Liver (tissue), 8 donors: ENCODE measurements at regions not wholly inside any gene's neighbourhood (a gene's known extent, or its start where the extent isn't known, plus 50 kb on each side); places are given as distances from the start of the nearest gene placed in this dataset.
"Not testable (repeated sequence)": the region's sequence is repeated elsewhere in the genome, so short reads cannot be mapped to it uniquely, and the experiment has no call there.

ENCODE experiments used
- DNase-seq: peaks from one replicate; pipeline ENCODE4 v3.0.0-alpha.2; 2017; ENCODE audit warnings: low spot score
- H3K27ac ChIP-seq, 2 donors: one replicate each; pipeline ENCODE4 v1.7.0; 2013; ENCODE audit warnings: inconsistent platforms in 2 of 2, low read length in 2 of 2, control low read depth in 1 of 2, low read depth in 1 of 2, mild to moderate bottlenecking in 1 of 2
- H3K27me3 ChIP-seq, 4 donors: one replicate each; pipeline versions ENCODE4 v1.6.1 to v1.7.0; 2013; ENCODE audit warnings: low read length in 3 of 4, inconsistent platforms in 1 of 4, mild to moderate bottlenecking in 1 of 4, moderate library complexity in 1 of 4; ENCODE audit not compliant: control insufficient read depth in 4 of 4, insufficient read depth in 4 of 4
- H3K36me3 ChIP-seq, 4 donors: one replicate each; pipeline versions ENCODE4 v1.6.1 to v1.7.0; 2013; ENCODE audit warnings: low read length in 3 of 4, mild to moderate bottlenecking in 3 of 4, low read depth in 1 of 4, moderate library complexity in 1 of 4; ENCODE audit not compliant: control insufficient read depth in 4 of 4, insufficient read depth in 3 of 4
- H3K4me1 ChIP-seq, 4 donors: one replicate each; pipeline versions ENCODE4 v1.6.1 to v1.7.0; 2013; ENCODE audit warnings: low read length in 3 of 4, mild to moderate bottlenecking in 3 of 4, moderate library complexity in 1 of 4; ENCODE audit not compliant: control insufficient read depth in 4 of 4, insufficient read depth in 4 of 4
- H3K4me3 ChIP-seq, 3 donors: one replicate each; pipeline versions ENCODE4 v1.6.1 to v1.7.0; 2013; ENCODE audit warnings: low read length in 3 of 3, control low read depth in 1 of 3, low read depth in 1 of 3, mild to moderate bottlenecking in 1 of 3
- H3K9ac ChIP-seq, 2 donors: one replicate each; pipeline ENCODE4 v1.7.0; 2013; ENCODE audit warnings: low read length in 2 of 2, mild to moderate bottlenecking in 2 of 2, moderate library complexity in 2 of 2, control low read depth in 1 of 2, low read depth in 1 of 2
- H3K9me3 ChIP-seq, 4 donors: one replicate each; pipeline versions ENCODE4 v1.6.1 to v1.7.0; 2013; ENCODE audit warnings: low read length in 3 of 4; ENCODE audit not compliant: control insufficient read depth in 4 of 4
- EGR1 ChIP-seq, 2 donors: IDR thresholded peaks; 2 replicates each; pipeline ENCODE4 v1.6.1; 2016 to 2018; ENCODE audit warnings: antibody characterized with exemption in 2 of 2, low read depth in 2 of 2
- FOXA1 ChIP-seq: IDR thresholded peaks from 2 replicates; pipeline ENCODE4 v1.6.1; 2016; ENCODE audit warnings: antibody characterized with exemption
- FOXA2 ChIP-seq: IDR thresholded peaks from 2 replicates; pipeline ENCODE4 v1.6.1; 2016; ENCODE audit warnings: antibody characterized with exemption
- GABPA ChIP-seq, 2 donors: IDR thresholded peaks in 1 of 2; conservative IDR thresholded peaks in 1 of 2; 2 replicates each; pipeline ENCODE4 v1.6.1; 2016; ENCODE audit warnings: antibody characterized with exemption in 2 of 2, mild to moderate bottlenecking in 1 of 2, moderate library complexity in 1 of 2
- HNF4A ChIP-seq, 2 donors: conservative IDR thresholded peaks; 2 replicates each; pipeline ENCODE4 v1.6.1; 2016; ENCODE audit warnings: antibody characterized with exemption in 2 of 2, mild to moderate bottlenecking in 2 of 2
- HNF4G ChIP-seq: IDR thresholded peaks from 2 replicates; pipeline ENCODE4 v1.6.1; 2016; ENCODE audit warnings: antibody characterized with exemption
- JUND ChIP-seq, 2 donors: IDR thresholded peaks; 2 replicates each; pipeline ENCODE4 v1.6.1; 2016; ENCODE audit warnings: antibody characterized with exemption in 2 of 2
- NR2F2 ChIP-seq: IDR thresholded peaks from 2 replicates; pipeline ENCODE4 v1.6.1; 2016; ENCODE audit warnings: antibody characterized with exemption
- RAD21 ChIP-seq, 2 donors: IDR thresholded peaks; 2 replicates each; pipeline ENCODE4 v1.6.1; 2016; ENCODE audit warnings: antibody characterized with exemption in 2 of 2, mild to moderate bottlenecking in 2 of 2
- TAF1 ChIP-seq: conservative IDR thresholded peaks from 2 replicates; pipeline ENCODE4 v1.6.1; 2016; ENCODE audit warnings: antibody characterized with exemption, mild to moderate bottlenecking
- YY1 ChIP-seq: IDR thresholded peaks from 2 replicates; pipeline ENCODE4 v1.6.1; 2016; ENCODE audit warnings: antibody characterized with exemption, mild to moderate bottlenecking
- WGBS: extraction: QIAGEN DNeasy Blood & Tissue Kit; methylation state at CpG from one replicate; pipeline ENCODE4 v1.1.7; 2013; 5-methylcytosine and 5-hydroxymethylcytosine counted together
- TF ChIP-seq, protein P1 (sequence below): fragments of 150-350 bp; IDR thresholded peaks from 2 replicates; pipeline ENCODE4 v1.5.1; 2017; ENCODE audit warnings: improper control_type of control experiment, low read depth, low read length; ENCODE audit not compliant: missing input control
- TF ChIP-seq, protein P2 (sequence below): IDR thresholded peaks from 2 replicates; pipeline ENCODE4 v1.6.1; 2016; ENCODE audit warnings: antibody characterized with exemption
- TF ChIP-seq, protein P3 (sequence below): IDR thresholded peaks from 2 replicates; pipeline ENCODE4 v1.6.1; 2016; ENCODE audit warnings: antibody characterized with exemption
- TF ChIP-seq, protein P4 (sequence below): IDR thresholded peaks from 2 replicates; pipeline ENCODE4 v1.6.1; 2016; ENCODE audit warnings: antibody characterized with exemption
- TF ChIP-seq, protein P5 (sequence below): IDR thresholded peaks from 2 replicates; pipeline ENCODE4 v1.6.1; 2016; ENCODE audit warnings: antibody characterized with exemption, mild to moderate bottlenecking
- donor health status: healthy.
- donor health status: healthy.
- donor health status: healthy.
- donor health status: healthy.
- donor health status: healthy.

DNA sequence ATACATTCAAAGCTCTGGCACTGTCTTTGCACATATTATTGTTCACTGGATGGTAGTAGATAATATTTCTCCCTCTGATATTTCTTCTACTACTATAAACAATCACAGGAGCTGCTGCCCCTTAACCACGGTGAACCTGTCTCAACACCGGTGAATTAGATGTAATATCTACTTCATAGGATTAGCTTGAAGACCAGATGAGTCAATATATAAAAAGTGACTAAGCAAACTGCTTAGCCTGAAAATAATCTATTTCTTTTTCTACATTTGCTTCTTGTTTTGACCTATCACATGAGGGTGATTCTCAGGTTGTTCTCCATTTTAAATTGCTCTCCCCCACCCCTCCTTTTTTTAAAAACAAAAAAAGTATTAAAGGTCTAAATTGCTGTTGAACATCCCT lies 645.5 kb downstream of the ANKRD50 start (continued):
- TF ChIP-seq, protein P1, sequence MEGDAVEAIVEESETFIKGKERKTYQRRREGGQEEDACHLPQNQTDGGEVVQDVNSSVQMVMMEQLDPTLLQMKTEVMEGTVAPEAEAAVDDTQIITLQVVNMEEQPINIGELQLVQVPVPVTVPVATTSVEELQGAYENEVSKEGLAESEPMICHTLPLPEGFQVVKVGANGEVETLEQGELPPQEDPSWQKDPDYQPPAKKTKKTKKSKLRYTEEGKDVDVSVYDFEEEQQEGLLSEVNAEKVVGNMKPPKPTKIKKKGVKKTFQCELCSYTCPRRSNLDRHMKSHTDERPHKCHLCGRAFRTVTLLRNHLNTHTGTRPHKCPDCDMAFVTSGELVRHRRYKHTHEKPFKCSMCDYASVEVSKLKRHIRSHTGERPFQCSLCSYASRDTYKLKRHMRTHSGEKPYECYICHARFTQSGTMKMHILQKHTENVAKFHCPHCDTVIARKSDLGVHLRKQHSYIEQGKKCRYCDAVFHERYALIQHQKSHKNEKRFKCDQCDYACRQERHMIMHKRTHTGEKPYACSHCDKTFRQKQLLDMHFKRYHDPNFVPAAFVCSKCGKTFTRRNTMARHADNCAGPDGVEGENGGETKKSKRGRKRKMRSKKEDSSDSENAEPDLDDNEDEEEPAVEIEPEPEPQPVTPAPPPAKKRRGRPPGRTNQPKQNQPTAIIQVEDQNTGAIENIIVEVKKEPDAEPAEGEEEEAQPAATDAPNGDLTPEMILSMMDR, result no peak
- no peak for TF ChIP-seq HNF4A (conservative IDR thresholded peaks at IDR 0.05)

DNA sequence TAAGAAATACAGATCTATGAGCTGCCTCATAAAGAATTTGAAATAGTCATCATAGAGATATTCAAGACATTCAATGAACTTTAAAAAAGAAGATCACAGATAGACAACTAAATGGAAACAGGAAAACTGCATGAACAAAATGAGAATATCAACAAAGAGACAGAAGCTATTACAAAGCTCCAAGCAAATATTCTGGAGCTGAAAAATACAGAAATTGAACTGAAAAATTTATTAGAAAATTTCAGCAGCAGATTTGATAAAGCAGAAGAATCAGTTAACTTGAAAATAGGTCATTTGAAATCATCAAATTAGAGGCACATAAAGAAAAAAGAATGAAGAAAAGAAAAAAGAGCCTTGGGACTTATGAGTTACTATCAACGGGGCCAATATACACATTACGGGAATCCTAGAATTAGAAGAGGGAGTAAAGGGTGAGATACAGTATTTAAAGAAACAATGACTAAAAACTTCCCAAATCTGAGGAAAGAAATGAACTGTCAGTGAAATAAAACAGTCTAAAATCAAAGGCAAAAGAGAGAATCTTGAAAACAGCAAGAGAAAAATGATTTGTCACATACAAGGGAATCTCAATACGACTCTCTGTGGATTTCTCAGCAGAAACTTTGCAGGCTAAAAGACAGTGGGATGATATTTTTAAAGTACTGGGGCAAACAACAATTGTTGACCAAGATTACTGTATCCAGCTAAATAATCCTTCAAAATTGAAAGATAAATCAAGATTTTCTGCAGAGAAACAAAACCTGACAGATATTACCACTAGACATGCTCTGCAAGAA lies 641.6 kb downstream of the ANKRD50 start:
- H3K36me3 ChIP-seq, result no peaks in the 10 kb centered on the region
- H3K9me3 ChIP-seq, result peaks cover 0 to 14% (median 9%) of the 10 kb centered on the region in 4 donors
- TF ChIP-seq EGR1 (IDR thresholded peaks at IDR 0.05; ENCODE audit: low read depth in 2 of 2) (no peak), FOXA2 (no peak), FOXA1 (no peak), HNF4A (conservative IDR thresholded peaks at IDR 0.05) (no peak), GABPA (IDR thresholded peaks at IDR 0.05 in 1 of 2, conservative IDR thresholded peaks at IDR 0.05 in 1 of 2) (no peak), JUND (IDR thresholded peaks at IDR 0.05) (no peak), HNF4G (no peak), RAD21 (IDR thresholded peaks at IDR 0.05) (no peak), TAF1 (no peak), NR2F2 (no peak), YY1 (no peak)
- TF ChIP-seq, protein P2, sequence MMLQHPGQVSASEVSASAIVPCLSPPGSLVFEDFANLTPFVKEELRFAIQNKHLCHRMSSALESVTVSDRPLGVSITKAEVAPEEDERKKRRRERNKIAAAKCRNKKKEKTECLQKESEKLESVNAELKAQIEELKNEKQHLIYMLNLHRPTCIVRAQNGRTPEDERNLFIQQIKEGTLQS, result no peak
- TF ChIP-seq, protein P3, sequence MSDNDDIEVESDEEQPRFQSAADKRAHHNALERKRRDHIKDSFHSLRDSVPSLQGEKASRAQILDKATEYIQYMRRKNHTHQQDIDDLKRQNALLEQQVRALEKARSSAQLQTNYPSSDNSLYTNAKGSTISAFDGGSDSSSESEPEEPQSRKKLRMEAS, result no peak
- TF ChIP-seq, protein P4, sequence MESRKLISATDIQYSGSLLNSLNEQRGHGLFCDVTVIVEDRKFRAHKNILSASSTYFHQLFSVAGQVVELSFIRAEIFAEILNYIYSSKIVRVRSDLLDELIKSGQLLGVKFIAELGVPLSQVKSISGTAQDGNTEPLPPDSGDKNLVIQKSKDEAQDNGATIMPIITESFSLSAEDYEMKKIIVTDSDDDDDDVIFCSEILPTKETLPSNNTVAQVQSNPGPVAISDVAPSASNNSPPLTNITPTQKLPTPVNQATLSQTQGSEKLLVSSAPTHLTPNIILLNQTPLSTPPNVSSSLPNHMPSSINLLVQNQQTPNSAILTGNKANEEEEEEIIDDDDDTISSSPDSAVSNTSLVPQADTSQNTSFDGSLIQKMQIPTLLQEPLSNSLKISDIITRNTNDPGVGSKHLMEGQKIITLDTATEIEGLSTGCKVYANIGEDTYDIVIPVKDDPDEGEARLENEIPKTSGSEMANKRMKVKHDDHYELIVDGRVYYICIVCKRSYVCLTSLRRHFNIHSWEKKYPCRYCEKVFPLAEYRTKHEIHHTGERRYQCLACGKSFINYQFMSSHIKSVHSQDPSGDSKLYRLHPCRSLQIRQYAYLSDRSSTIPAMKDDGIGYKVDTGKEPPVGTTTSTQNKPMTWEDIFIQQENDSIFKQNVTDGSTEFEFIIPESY, result no peak
- TF ChIP-seq, protein P1, result no peak
- TF ChIP-seq, protein P5, sequence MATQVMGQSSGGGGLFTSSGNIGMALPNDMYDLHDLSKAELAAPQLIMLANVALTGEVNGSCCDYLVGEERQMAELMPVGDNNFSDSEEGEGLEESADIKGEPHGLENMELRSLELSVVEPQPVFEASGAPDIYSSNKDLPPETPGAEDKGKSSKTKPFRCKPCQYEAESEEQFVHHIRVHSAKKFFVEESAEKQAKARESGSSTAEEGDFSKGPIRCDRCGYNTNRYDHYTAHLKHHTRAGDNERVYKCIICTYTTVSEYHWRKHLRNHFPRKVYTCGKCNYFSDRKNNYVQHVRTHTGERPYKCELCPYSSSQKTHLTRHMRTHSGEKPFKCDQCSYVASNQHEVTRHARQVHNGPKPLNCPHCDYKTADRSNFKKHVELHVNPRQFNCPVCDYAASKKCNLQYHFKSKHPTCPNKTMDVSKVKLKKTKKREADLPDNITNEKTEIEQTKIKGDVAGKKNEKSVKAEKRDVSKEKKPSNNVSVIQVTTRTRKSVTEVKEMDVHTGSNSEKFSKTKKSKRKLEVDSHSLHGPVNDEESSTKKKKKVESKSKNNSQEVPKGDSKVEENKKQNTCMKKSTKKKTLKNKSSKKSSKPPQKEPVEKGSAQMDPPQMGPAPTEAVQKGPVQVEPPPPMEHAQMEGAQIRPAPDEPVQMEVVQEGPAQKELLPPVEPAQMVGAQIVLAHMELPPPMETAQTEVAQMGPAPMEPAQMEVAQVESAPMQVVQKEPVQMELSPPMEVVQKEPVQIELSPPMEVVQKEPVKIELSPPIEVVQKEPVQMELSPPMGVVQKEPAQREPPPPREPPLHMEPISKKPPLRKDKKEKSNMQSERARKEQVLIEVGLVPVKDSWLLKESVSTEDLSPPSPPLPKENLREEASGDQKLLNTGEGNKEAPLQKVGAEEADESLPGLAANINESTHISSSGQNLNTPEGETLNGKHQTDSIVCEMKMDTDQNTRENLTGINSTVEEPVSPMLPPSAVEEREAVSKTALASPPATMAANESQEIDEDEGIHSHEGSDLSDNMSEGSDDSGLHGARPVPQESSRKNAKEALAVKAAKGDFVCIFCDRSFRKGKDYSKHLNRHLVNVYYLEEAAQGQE, result no peak
- no peak overlapping the region for H3K9ac ChIP-seq
- H3K27me3 ChIP-seq, result no peaks in the 10 kb centered on the region
- H3K4me3 ChIP-seq, result no peak overlapping the region
- no peak for DNase-seq
- WGBS, result 77% methylated on average over 3 of the region's 3 CpGs
- H3K4me1 ChIP-seq, result no peaks in the 10 kb centered on the region
- no peak overlapping the region for H3K27ac ChIP-seq

DNA sequence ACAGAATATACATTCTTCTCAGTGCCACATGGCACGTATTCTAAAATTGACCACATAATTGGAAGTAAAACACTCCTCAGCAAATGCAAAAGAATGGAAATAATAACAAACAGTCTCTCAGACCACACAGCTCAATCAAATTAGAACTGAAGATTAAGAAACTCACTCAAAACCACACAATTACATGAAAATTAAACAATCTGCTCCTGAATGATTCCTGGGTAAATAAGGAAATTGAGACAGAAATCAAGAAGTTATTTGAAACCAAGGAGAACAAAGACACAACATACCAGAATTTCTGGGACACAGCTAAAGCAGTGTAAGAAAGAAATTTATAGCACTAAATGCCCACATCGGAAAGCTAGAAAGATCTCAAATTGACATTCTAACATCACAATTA lies 637.3 kb downstream of the ANKRD50 start:
- WGBS, result 74% methylated on average over 2 of the region's 2 CpGs
- DNase-seq, H3K27me3 ChIP-seq, H3K27ac ChIP-seq, H3K36me3 ChIP-seq, H3K9ac ChIP-seq, H3K4me1 ChIP-seq, H3K4me3 ChIP-seq: not testable (repeated sequence)
- H3K9me3 ChIP-seq, result peaks cover 1 to 14% (median 9%) of the 10 kb centered on the region in 4 donors
